Colonic mucosa (tissue), 4 donors: ENCODE measurements at regions not wholly inside any gene's neighbourhood (a gene's known extent, or its start where the extent isn't known, plus 50 kb on each side); places are given as distances from the start of the nearest gene placed in this dataset.
"Not testable (repeated sequence)": the region's sequence is repeated elsewhere in the genome, so short reads cannot be mapped to it uniquely, and the experiment has no call there.

Experiments
- DNase-seq: peaks from one replicate; pipeline ENCODE4 v3.0.0-alpha.2; 2020
- H3K27ac ChIP-seq: fragments of 200-600 bp; one replicate; pipeline ENCODE4 v1.8.0; 2021
- H3K27me3 ChIP-seq: fragments of 200-600 bp; one replicate; pipeline ENCODE4 v1.8.0; 2021
- H3K36me3 ChIP-seq: fragments of 200-600 bp; one replicate; pipeline ENCODE4 v1.8.0; 2021
- H3K4me1 ChIP-seq: fragments of 200-600 bp; one replicate; pipeline ENCODE4 v1.8.0; 2021; ENCODE audit warnings: mild to moderate bottlenecking
- H3K4me3 ChIP-seq: fragments of 200-600 bp; one replicate; pipeline ENCODE4 v1.8.0; 2021
- H3K9ac ChIP-seq, 2 donors: one replicate each; pipeline ENCODE4 v1.7.0; 2013; ENCODE audit warnings: control low read depth in 2 of 2, low read depth in 2 of 2, low read length in 2 of 2
- H3K9me3 ChIP-seq: fragments of 200-600 bp; one replicate; pipeline ENCODE4 v1.8.0; 2021
- intact Hi-C: fragments of 100-400 bp; cut with DNase I; formaldehyde crosslinking; loops from one replicate; pipeline ENCODE4 v1.14.1; 2022
- TF ChIP-seq, protein P1 (sequence below): fragments of 200-600 bp; IDR thresholded peaks from one replicate; pipeline ENCODE4 v1.8.0; 2022; ENCODE audit warnings: antibody characterized with exemption, mild to moderate bottlenecking
- donor health status: healthy.
- donor health status: DM: no; HTN: no; CAD: no.
- donor health status: DM: no; HTN: no; CAD: no.

DNA sequence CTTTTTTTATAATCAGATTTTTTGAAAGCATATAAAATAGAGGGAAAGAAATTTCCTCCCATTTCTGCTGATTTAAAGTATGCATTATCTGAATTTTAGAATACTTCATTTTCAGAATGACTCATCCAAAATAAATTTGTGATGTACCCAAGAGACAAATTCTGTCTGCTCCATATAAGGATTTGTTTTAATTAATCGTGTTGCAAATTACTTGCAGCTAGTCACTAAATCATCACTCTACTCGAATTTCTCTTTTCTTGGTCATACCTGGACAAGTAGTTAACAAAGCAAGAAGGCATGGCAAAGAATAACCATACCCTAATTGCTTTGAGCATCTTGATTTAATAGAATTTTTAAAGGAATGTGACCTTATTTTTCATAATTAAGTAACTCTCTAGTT, 284.1 kb upstream of the GRAMD2B start:
- no peak overlapping the region for H3K4me3 ChIP-seq
- H3K36me3 ChIP-seq: no peaks in the 10 kb centered on the region

DNA sequence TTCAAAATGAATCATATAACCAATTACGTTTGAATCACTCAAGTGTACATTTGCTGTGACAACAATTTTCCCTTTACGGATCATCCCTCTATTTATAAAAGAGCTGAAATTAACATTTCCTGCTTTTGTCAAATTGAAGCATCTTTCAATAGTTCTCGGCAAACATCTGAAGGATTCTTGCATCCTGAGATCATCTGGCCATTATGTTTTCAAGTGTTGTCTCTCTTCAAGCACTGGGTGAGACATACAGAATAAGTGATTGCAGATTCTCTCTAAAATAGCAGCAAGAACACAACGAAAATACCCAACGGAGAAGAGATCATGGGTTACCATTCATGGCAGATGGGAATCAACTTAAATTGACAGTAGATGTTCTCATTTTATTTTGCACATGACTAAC, 283.4 kb upstream of the GRAMD2B start:
- Histone ChIP-seq H3K27ac (no peak overlapping the region), H3K9me3 (no peaks in the 10 kb centered on the region), H3K36me3 (no peaks in the 10 kb centered on the region), H3K9ac (no peak overlapping the region), H3K4me3 (no peak overlapping the region), H3K4me1 (no peaks in the 10 kb centered on the region), H3K27me3 (no peaks in the 10 kb centered on the region)
- DNase-seq: no peak
- TF ChIP-seq, protein P1, sequence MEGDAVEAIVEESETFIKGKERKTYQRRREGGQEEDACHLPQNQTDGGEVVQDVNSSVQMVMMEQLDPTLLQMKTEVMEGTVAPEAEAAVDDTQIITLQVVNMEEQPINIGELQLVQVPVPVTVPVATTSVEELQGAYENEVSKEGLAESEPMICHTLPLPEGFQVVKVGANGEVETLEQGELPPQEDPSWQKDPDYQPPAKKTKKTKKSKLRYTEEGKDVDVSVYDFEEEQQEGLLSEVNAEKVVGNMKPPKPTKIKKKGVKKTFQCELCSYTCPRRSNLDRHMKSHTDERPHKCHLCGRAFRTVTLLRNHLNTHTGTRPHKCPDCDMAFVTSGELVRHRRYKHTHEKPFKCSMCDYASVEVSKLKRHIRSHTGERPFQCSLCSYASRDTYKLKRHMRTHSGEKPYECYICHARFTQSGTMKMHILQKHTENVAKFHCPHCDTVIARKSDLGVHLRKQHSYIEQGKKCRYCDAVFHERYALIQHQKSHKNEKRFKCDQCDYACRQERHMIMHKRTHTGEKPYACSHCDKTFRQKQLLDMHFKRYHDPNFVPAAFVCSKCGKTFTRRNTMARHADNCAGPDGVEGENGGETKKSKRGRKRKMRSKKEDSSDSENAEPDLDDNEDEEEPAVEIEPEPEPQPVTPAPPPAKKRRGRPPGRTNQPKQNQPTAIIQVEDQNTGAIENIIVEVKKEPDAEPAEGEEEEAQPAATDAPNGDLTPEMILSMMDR: no peak
- intact Hi-C loops: no loop called here

More for the DNA sequence above, 284.1 kb upstream of the GRAMD2B start:
- intact Hi-C loops: no loop called here
- H3K27me3 ChIP-seq: no peaks in the 10 kb centered on the region
- TF ChIP-seq, protein P1: no peak
- H3K4me1 ChIP-seq: no peaks in the 10 kb centered on the region
- H3K9ac ChIP-seq: no peak overlapping the region
- no peaks in the 10 kb centered on the region for H3K9me3 ChIP-seq
- H3K27ac ChIP-seq: no peak overlapping the region
- no peak for DNase-seq

DNA sequence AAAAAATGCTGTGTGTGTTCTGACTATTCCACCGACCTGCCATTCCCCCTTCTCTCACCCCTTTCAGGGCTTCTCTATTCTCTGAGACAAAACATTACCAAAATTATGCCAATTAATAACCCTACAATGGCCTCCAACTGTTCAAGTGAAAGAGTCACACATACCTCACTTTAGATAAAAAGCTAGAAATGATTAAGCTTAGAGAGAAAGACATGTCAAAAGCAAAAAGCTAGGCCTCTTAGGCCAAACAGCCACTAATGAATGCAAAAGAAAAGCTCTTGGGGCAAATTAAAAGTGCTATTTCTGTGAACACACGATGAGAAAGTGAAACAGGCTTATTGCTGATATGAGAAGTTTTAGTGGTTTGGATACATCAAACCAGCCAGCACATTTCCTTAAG, 279.6 kb upstream of the GRAMD2B start:
- no peaks in the 10 kb centered on the region for H3K9me3 ChIP-seq
- H3K9ac ChIP-seq: no peak overlapping the region
- intact Hi-C loops: no loop called here
- no peak for DNase-seq
- no peak overlapping the region for H3K4me3 ChIP-seq
- H3K27ac ChIP-seq: no peak overlapping the region
- TF ChIP-seq, protein P1: no peak
- no peaks in the 10 kb centered on the region for H3K4me1 ChIP-seq
- H3K27me3 ChIP-seq: no peaks in the 10 kb centered on the region
- H3K36me3 ChIP-seq: no peaks in the 10 kb centered on the region

DNA sequence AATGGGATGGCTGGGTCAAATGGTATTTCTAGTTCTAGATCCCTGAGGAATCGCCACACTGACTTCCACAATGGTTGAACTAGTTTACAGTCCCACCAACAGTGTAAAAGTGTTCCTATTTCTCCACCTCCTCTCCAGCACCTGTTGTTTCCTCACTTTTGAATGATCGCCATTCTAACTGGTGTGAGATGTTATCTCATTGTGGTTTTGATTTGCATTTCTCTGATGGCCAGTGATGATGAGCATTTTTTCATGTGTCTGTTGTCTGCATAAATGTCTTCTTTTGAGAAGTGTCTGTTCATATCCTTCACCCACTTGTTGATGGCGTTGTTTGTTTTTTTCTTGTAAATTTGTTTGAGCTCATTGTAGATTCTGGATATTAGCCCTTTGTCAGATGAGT, 272.9 kb upstream of the GRAMD2B start:
- H3K4me1 ChIP-seq, H3K9ac ChIP-seq, DNase-seq, intact Hi-C loops, H3K4me3 ChIP-seq, H3K9me3 ChIP-seq, H3K27ac ChIP-seq, H3K27me3 ChIP-seq, H3K36me3 ChIP-seq: not testable (repeated sequence)

DNA sequence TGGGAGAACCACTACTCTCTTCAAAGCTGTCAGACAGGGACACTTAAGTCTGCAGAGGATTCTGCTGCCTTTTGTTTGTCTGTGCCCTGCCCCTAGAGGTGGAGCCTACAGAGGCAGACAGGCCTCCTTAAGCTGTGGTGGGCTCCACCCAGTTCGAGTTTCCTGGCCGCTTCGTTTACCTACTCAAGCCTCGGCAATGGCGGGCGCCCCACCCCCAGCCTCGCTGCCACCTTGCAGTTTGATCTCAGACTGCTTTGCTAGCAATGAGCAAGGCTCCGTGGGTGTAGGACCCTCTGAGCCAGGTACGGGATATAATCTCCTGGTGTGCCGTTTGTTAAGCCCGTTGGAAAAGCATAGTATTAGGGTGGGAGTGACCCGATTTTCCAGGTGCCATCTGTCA, 267.9 kb upstream of the GRAMD2B start:
- DNase-seq, H3K4me1 ChIP-seq, H3K9me3 ChIP-seq, H3K27me3 ChIP-seq, H3K4me3 ChIP-seq, intact Hi-C loops, H3K27ac ChIP-seq, H3K9ac ChIP-seq, H3K36me3 ChIP-seq: not testable (repeated sequence)

DNA sequence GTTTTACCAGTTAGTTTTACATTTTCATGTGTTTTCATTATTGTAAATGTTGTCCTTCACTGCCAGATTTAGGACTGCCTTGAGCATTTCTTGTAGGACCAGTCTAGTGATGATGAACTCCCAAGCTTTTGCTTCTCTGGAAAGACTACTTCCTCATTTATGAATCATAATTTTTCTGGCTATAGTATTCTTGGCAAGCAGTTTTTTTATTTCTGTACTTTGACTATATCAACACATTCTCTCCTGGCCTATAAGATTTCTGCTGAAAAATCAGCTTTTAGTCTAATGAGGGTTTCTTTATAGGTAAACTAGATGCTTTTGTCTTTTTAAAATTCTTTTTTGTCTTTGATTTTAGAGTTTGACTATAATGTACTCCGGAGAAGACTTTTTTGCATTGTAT, 256.8 kb upstream of the GRAMD2B start:
- H3K4me1 ChIP-seq: no peaks in the 10 kb centered on the region
- no peaks in the 10 kb centered on the region for H3K9me3 ChIP-seq
- H3K27me3 ChIP-seq: no peaks in the 10 kb centered on the region
- TF ChIP-seq, protein P1: no peak
- H3K27ac ChIP-seq: no peak overlapping the region
- H3K4me3 ChIP-seq: no peak overlapping the region
- intact Hi-C loops: no loop called here
- H3K9ac ChIP-seq: no peak overlapping the region
- DNase-seq: no peak
- no peaks in the 10 kb centered on the region for H3K36me3 ChIP-seq

DNA sequence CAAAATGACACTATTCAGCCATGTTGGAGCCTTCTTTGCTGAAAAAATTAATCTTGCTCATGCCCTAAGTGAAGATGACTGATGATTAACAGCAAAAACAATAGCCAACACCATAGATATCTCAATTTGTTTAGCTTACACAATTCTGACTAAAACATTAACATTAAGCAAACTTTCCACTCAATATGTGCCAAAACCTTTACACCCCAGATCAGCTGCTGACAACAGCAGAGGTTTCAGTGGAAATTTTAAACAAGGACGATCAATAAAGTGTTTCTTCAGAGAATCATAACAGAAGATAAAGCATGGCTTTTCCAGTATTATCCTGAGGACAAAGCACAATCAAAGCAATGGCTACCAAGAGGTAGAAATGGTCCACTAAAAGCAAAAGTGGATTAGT, 254.4 kb upstream of the GRAMD2B start:
- Histone ChIP-seq H3K36me3 (no peaks in the 10 kb centered on the region), H3K4me3 (no peak overlapping the region), H3K27ac (no peak overlapping the region), H3K9ac (no peak overlapping the region), H3K27me3 (no peaks in the 10 kb centered on the region), H3K4me1 (no peaks in the 10 kb centered on the region), H3K9me3 (no peaks in the 10 kb centered on the region)
- DNase-seq: no peak
- intact Hi-C loops: no loop called here
- TF ChIP-seq, protein P1: no peak
